ENCODE measurements at regions not wholly inside any gene's neighbourhood (a gene's known extent, or its start where the extent isn't known, plus 50 kb on each side); places are given as distances from the start of the nearest gene placed in this dataset.
"Not testable (repeated sequence)": the region's sequence is repeated elsewhere in the genome, so short reads cannot be mapped to it uniquely, and the experiment has no call there.

DNA sequence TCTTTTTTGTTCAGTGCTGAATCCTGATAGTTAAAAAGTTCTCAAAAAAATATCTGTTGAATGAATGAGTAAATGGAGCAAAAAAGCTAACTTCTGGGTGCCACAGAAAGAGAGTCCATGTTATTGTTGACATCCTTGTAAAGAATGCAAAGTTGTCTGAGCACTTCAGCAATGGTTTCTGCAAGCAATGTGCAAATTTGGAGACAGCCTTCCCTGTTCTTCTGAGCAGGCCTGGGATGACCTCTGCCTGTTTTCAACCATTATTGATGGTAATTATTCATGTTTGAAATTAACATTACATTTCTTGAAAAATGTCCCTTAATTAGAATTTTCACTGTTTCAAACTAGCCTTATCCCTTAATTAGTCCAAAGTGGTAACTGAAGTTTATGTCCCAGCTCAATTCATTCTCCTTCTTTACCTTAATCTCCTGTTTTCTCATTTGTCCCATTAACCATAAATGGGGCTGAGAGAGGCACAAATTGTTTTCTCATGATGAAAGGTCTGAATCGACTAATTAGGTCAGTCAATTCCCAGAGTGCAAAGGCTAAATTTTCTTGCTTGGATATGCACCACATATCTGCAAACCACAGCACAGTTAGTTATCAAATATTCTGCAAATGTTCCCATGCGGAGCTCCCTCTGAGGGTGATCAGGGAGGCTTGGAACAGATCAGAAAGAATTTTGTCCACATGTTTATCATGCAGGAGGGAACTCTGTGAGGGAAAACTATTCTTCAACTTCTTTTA lies 139.4 kb upstream of the KRR1 start:
- in situ Hi-C loops (cut with HindIII; ENCODE audit: low pct_ligation_motif_present, low sequenced_read_pairs), result no loop called here
- H3K27ac ChIP-seq, result peak overlapping the region; percentile 76
- peak; percentile 81 for DNase-seq

DNA sequence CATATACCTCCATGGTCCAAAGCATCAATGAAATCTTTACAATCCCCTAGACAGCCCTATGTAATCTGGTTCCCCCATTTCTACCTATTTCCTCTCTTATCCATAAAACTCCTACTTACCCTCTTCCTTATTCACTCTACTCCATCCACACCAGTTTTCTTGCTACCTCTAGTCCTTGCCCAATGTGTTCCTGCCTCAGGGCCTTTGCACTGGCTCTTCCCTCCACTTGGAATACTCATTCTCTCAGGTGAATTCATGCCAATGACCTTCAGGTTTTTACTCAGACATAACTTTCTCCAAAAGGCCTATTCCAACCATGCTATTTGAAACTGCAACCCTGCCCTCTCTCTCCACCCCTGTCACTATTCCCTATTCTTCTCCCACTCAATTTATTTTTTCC lies 138.7 kb upstream of the KRR1 start:
- TF ChIP-seq, protein P1, sequence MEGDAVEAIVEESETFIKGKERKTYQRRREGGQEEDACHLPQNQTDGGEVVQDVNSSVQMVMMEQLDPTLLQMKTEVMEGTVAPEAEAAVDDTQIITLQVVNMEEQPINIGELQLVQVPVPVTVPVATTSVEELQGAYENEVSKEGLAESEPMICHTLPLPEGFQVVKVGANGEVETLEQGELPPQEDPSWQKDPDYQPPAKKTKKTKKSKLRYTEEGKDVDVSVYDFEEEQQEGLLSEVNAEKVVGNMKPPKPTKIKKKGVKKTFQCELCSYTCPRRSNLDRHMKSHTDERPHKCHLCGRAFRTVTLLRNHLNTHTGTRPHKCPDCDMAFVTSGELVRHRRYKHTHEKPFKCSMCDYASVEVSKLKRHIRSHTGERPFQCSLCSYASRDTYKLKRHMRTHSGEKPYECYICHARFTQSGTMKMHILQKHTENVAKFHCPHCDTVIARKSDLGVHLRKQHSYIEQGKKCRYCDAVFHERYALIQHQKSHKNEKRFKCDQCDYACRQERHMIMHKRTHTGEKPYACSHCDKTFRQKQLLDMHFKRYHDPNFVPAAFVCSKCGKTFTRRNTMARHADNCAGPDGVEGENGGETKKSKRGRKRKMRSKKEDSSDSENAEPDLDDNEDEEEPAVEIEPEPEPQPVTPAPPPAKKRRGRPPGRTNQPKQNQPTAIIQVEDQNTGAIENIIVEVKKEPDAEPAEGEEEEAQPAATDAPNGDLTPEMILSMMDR (IDR thresholded peaks at IDR 0.05; ENCODE audit: low read depth, low read length, missing control alignments), result no peak
- Histone ChIP-seq H3K27ac (no peak overlapping the region), H3K4me3 (ENCODE audit: low read depth, low read length) (no peak overlapping the region), H3K36me3 (replicated peaks) (no peaks in the 10 kb centered on the region), H3K27me3 (replicated peaks) (no peaks in the 10 kb centered on the region)
- in situ Hi-C loops (cut with HindIII; ENCODE audit: low pct_ligation_motif_present, low sequenced_read_pairs), result no loop called here
- no peak for DNase-seq

More for the DNA sequence above, 139.4 kb upstream of the KRR1 start:
- no peaks in the 10 kb centered on the region for H3K27me3 ChIP-seq (replicated peaks)
- TF ChIP-seq, protein P1 (IDR thresholded peaks at IDR 0.05; ENCODE audit: low read depth, low read length, missing control alignments), result no peak
- H3K36me3 ChIP-seq (replicated peaks), result no peaks in the 10 kb centered on the region
- no peak overlapping the region for H3K4me3 ChIP-seq (ENCODE audit: low read depth, low read length)

DNA sequence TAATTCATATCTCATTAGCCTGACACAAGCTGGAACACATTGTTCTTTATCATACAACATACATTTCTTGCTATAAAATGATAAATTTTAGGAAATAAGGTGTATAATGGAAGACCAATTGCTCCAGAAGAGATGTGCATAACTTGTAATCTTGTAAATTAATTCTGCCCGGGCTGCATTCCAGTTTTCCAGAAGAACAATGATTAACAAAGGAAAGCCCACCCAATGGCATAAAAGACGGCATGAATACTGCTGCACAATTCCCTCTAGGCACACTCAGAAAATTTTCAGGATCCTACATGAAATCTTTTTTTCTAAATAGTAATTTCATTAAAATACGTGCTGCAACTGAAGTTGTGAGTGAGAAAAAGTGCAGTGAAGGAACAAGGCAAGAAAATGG lies 137.4 kb upstream of the KRR1 start:
- no peak overlapping the region for H3K4me3 ChIP-seq (ENCODE audit: low read depth, low read length)
- H3K27me3 ChIP-seq (replicated peaks), result no peaks in the 10 kb centered on the region
- in situ Hi-C loops (cut with HindIII; ENCODE audit: low pct_ligation_motif_present, low sequenced_read_pairs), result no loop called here
- H3K27ac ChIP-seq, result no peak overlapping the region
- DNase-seq, result no peak
- TF ChIP-seq, protein P1 (IDR thresholded peaks at IDR 0.05; ENCODE audit: low read depth, low read length, missing control alignments), result no peak
- H3K36me3 ChIP-seq (replicated peaks), result no peaks in the 10 kb centered on the region

DNA sequence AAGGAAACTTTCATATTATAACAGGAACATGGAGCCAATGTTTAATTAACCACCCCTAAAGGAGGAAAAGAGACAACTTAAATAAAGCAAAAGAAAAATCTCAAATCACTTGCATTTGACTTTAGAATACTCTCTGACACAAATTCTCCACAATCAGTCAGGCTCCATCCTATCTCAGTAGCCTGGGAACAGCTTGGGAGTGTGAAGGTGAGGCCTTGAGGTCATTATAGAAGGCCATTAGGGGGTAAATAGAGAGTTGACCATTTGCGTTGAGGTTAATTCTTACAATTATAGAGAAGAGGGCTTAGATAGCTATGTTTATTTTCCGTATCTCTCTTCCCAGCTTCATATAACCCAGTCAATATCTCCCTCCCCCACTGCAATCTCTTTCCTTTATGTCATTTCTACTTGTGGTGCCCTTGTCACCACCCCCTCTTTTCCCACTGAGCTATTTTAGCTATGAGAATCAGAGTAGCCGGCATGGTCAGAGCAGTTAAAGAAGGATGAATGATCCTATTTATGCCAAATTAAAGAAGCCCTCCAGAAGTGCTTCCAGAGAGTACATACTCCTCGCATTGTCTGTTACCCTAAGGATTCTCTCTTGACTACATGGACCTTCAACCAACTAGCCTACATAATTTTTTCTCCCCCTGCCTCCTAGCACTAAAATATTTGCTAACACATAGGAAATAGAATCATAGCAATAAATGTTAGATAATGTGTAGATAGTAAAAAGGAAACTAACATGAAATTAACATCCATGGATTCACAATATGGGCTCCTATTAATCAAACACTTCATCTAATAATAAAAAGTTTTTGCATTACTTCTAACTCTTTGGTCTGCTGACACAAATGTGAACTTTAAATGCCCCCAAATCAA lies 135.2 kb upstream of the KRR1 start:
- DNase-seq, result peak; percentile 74
- in situ Hi-C loops (cut with HindIII; ENCODE audit: low pct_ligation_motif_present, low sequenced_read_pairs), result no loop called here
- TF ChIP-seq, protein P1 (IDR thresholded peaks at IDR 0.05; ENCODE audit: low read depth, low read length, missing control alignments), result no peak
- Histone ChIP-seq H3K27me3 (replicated peaks) (no peaks in the 10 kb centered on the region), H3K36me3 (replicated peaks) (no peaks in the 10 kb centered on the region), H3K4me3 (ENCODE audit: low read depth, low read length) (no peak overlapping the region), H3K27ac (peak overlapping the region; percentile 17)

DNA sequence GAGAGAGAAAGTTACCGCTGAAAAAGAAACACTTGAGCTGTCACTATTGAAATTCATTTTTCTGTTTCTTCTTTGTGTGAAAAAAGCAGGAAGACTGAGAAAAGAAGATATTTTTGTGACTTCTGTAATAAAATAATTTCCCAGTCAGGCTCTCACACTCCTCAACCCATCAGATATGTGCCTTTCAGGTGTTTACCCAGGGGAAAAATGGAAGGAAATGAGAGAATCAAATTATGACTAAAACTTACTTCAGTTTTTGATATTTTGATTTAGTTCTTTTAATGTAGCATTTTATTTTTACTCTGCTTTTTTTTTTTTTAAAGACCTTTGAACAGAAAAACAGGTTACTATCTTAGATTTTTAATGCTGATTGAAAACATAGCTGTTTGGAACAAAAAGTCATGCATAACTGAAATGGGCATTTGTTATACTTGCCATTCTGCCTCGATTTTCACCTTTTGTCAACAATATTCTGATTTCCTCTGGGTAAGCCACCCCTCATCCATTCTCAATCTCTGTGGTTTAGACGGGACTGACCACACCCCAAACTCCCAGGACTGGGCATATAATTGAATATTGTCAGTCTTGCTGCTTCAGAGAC lies 133.2 kb upstream of the KRR1 start:
- TF ChIP-seq, protein P1 (IDR thresholded peaks at IDR 0.05; ENCODE audit: low read depth, low read length, missing control alignments), result no peak
- H3K36me3 ChIP-seq (replicated peaks), result no peaks in the 10 kb centered on the region
- no peak for DNase-seq
- no peak overlapping the region for H3K27ac ChIP-seq
- no peak overlapping the region for H3K4me3 ChIP-seq (ENCODE audit: low read depth, low read length)
- in situ Hi-C loops (cut with HindIII; ENCODE audit: low pct_ligation_motif_present, low sequenced_read_pairs), result no loop called here
- H3K27me3 ChIP-seq (replicated peaks), result no peaks in the 10 kb centered on the region

DNA sequence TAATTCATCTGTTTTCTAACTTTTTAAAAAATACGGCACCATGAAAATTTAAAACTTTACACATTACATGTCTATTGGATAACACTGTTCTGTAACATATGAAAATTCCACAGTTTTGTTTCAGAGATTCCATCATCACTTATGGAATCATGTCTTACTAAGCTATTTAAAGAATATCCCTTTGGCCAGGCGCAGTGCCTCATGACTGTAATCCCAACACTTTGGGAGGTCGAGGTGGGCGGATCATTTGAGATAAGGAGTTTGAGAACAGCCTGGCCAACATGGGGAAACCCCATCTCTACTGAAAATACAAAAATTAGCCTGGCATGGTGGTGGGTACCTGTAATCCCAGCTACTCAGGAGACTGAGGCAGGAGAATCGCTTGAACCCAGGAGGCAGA lies 131.7 kb upstream of the KRR1 start:
- DNase-seq; H3K27me3 ChIP-seq (replicated peaks); in situ Hi-C loops (cut with HindIII; ENCODE audit: low pct_ligation_motif_present, low sequenced_read_pairs); H3K4me3 ChIP-seq (ENCODE audit: low read depth, low read length); H3K27ac ChIP-seq; H3K36me3 ChIP-seq (replicated peaks): not testable (repeated sequence)
